ENCODE measurements at regions not wholly inside any gene's neighbourhood (a gene's known extent, or its start where the extent isn't known, plus 50 kb on each side); places are given as distances from the start of the nearest gene placed in this dataset.

- TF ChIP-seq CTCF (IDR thresholded peaks at IDR 0.05; ENCODE audit: poor library complexity, severe bottlenecking) (no peak), REST (IDR thresholded peaks at IDR 0.05; ENCODE audit: borderline replicate concordance) (no peak), SMC3 (conservative IDR thresholded peaks at IDR 0.05; ENCODE audit: poor library complexity) (no peak), TAF1 (IDR thresholded peaks at IDR 0.05; ENCODE audit: low read depth) (no peak), EZH2 (IDR thresholded peaks at IDR 0.05; ENCODE audit: borderline replicate concordance, insufficient read depth, low read length, poor library complexity, severe bottlenecking) (no peak)
These were observed 713.6 kb downstream of the QKI start for GRCh38 chr6:164128101-164128500.

Data from neural cell (in vitro differentiated cells).